Endothelial cell of umbilical vein (primary cell): ENCODE measurements at regions not wholly inside any gene's neighbourhood (a gene's known extent, or its start where the extent isn't known, plus 50 kb on each side); places are given as distances from the start of the nearest gene placed in this dataset.

Experiments used
- BruUV-seq: library from RNA; stranded (reverse); fragments of 400-500 nt; replicated peaks from 2 replicates; lab custom pipeline; 2021; lab: Mats Ljungman, UMichigan
- CTCF ChIA-PET: fragments of 300-600, 350-600 bp; sonication (Branson Sonifier 250); formaldehyde crosslinking; loops from one replicate; lab custom pipeline; 2021; ENCODE audit warnings: antibody characterized with exemption, inconsistent platforms; lab: Charles Lee
- POLR2A ChIA-PET: fragments of 300-600, 350-600 bp; sonication (Branson Sonifier 250); formaldehyde crosslinking; loops from one replicate; lab custom pipeline; 2021; ENCODE audit warnings: antibody characterized with exemption, inconsistent platforms; lab: Charles Lee
- DNase-seq: peaks from one replicate; pipeline ENCODE4 v3.0.0-alpha.2; 2011; ENCODE audit warnings: low read depth, low spot score
- FAIRE-seq: peaks from 2 replicates; lab custom pipeline; 2011; peaks lifted over from hg19 to GRCh38; lab: Jason Lieb, UNC
- H2AFZ ChIP-seq: 2 replicates; pipeline ENCODE4 v1.6.0; 2012; ENCODE audit warnings: low read depth, low read length, control low read depth, inconsistent platforms
- H3K27ac ChIP-seq: 2 replicates; pipeline ENCODE4 v1.5.1; 2011; ENCODE audit warnings: low read depth, mild to moderate bottlenecking, control low read depth, low read length, moderate library complexity; ENCODE audit not compliant: insufficient read depth
- H3K27me3 ChIP-seq, 2 experiments: 2 replicates each; pipeline versions ENCODE4 v1.6.0 to v1.6.1; 2011; ENCODE audit warnings: low read length in 2 of 2, mixed read lengths in 1 of 2; ENCODE audit not compliant: control insufficient read depth in 2 of 2, insufficient read depth in 2 of 2
- H3K36me3 ChIP-seq, 2 experiments: 2 replicates in 1 of 2; 3 replicates in 1 of 2; pipeline ENCODE4 v1.5.1; 2011; ENCODE audit warnings: low read length in 2 of 2, mild to moderate bottlenecking in 1 of 2, moderate library complexity in 1 of 2; ENCODE audit not compliant: control insufficient read depth in 2 of 2, insufficient read depth in 2 of 2; ENCODE audit errors: extremely low read depth in 1 of 2
- H3K4me1 ChIP-seq: 3 replicates; pipeline ENCODE4 v1.5.1; 2011; ENCODE audit warnings: mild to moderate bottlenecking, low read length; ENCODE audit not compliant: control insufficient read depth, insufficient read depth; ENCODE audit errors: extremely low read depth
- H3K4me2 ChIP-seq: 2 replicates; pipeline ENCODE4 v1.6.1; 2011; ENCODE audit warnings: low read length, control low read depth, mixed read lengths; ENCODE audit not compliant: insufficient read depth
- H3K4me3 ChIP-seq, 3 experiments: fragments of 200-600 bp in 1 of 3; sonication (generic), shearing (Covaris generic) in 1 of 3; replicated peaks in 1 of 3; 2 replicates each; pipeline ENCODE4 v1.5.1; 2011 to 2016; ENCODE audit warnings: control low read depth in 3 of 3, low read length in 3 of 3, mild to moderate bottlenecking in 2 of 3, inconsistent platforms in 1 of 3, low read depth in 1 of 3, moderate library complexity in 1 of 3; ENCODE audit not compliant: insufficient read depth in 1 of 3
- H3K79me2 ChIP-seq: 2 replicates; pipeline ENCODE4 v1.6.0; 2012; ENCODE audit warnings: low read length, inconsistent platforms; ENCODE audit not compliant: control insufficient read depth, insufficient read depth
- H3K9ac ChIP-seq: replicated peaks from 2 replicates; pipeline ENCODE3; 2011; ENCODE audit warnings: low read length, control low read depth; ENCODE audit not compliant: insufficient read depth; ENCODE audit errors: extremely low read depth
- H3K9me1 ChIP-seq: replicated peaks from 3 replicates; pipeline ENCODE4 v1.6.0; 2011; ENCODE audit warnings: mild to moderate bottlenecking, low read length; ENCODE audit not compliant: control insufficient read depth, insufficient read depth; ENCODE audit errors: extremely low read depth
- H3K9me3 ChIP-seq: replicated peaks from 2 replicates; pipeline ENCODE4 v1.5.1; 2012; ENCODE audit warnings: low read length, inconsistent platforms; ENCODE audit not compliant: control insufficient read depth, insufficient read depth
- H4K20me1 ChIP-seq: replicated peaks from 2 replicates; pipeline ENCODE3; 2011; ENCODE audit warnings: mild to moderate bottlenecking, low read length; ENCODE audit not compliant: control insufficient read depth, insufficient read depth; ENCODE audit errors: extremely low read depth
- CTCF ChIP-seq, 2 donors: IDR thresholded peaks; 1 replicate in 1 of 2; 2 replicates in 1 of 2; pipeline ENCODE4 v1.5.1; 2011; ENCODE audit warnings: low read length in 2 of 2, mild to moderate bottlenecking in 2 of 2, moderate library complexity in 2 of 2, control low read depth in 1 of 2, inconsistent platforms in 1 of 2, low read depth in 1 of 2; ENCODE audit not compliant: insufficient read depth in 1 of 2; ENCODE audit errors: extremely low read depth in 1 of 2
- EZH2 ChIP-seq: IDR thresholded peaks from 2 replicates; pipeline ENCODE4 v1.6.1; 2012; ENCODE audit warnings: borderline replicate concordance, low read depth, mild to moderate bottlenecking, moderate library complexity, low read length, inconsistent platforms; ENCODE audit not compliant: severe bottlenecking
- FOS ChIP-seq: IDR thresholded peaks from 2 replicates; pipeline ENCODE4 v1.6.1; 2011; ENCODE audit warnings: mild to moderate bottlenecking, low read length, moderate library complexity, borderline replicate concordance; ENCODE audit not compliant: insufficient read depth
- GATA2 ChIP-seq: IDR thresholded peaks from 2 replicates; pipeline ENCODE4 v1.7.0; 2011; ENCODE audit warnings: low read depth, mild to moderate bottlenecking, moderate library complexity, mixed read lengths, low read length; ENCODE audit not compliant: insufficient read length, insufficient read depth
- JUN ChIP-seq: IDR thresholded peaks from 2 replicates; pipeline ENCODE4 v1.6.1; 2011; ENCODE audit warnings: borderline replicate concordance, low read depth; ENCODE audit not compliant: insufficient read length, insufficient read depth
- MYC ChIP-seq: IDR thresholded peaks from one replicate; pipeline ENCODE4 v1.6.1; 2011; ENCODE audit warnings: mild to moderate bottlenecking, low read depth, low read length
- POLR2A ChIP-seq: IDR thresholded peaks from 2 replicates; pipeline ENCODE4 v1.6.1; 2012; ENCODE audit warnings: low read depth, mild to moderate bottlenecking, control low read depth, low read length
- POLR2AphosphoS5 ChIP-seq: IDR thresholded peaks from 2 replicates; pipeline ENCODE4 v1.6.1; 2012; ENCODE audit warnings: low read depth, mild to moderate bottlenecking, control low read depth, low read length, moderate library complexity; ENCODE audit not compliant: insufficient read depth
- dilution Hi-C: fragments of 300-500 bp; cut with MboI; formaldehyde crosslinking; loops from one replicate; pipeline ENCODE4 v1.15.0; 2019; ENCODE audit warnings: low sequenced_read_pairs; ENCODE audit not compliant: extremely low pct_ligation_motif_present
- intact Hi-C: fragments of 100-400 bp; cut with micrococcal nuclease; formaldehyde crosslinking; loops from one replicate; pipeline ENCODE4 v1.10.0; 2022
- TF ChIP-seq, protein P1 (sequence below): IDR thresholded peaks from 2 replicates; pipeline ENCODE4 v1.6.1; 2011; ENCODE audit not compliant: insufficient read depth, insufficient read length

GRCh38 chr2:2641541-2642410, 310.7 kb upstream of the MYT1L start:
- Histone ChIP-seq H3K27me3 (no peaks in the 10 kb centered on the region), H3K9me3 (peaks cover 11% of the 10 kb centered on the region), H3K9ac (no peak overlapping the region), H3K9me1 (no peaks in the 10 kb centered on the region), H3K27ac (no peak overlapping the region), H3K4me1 (no peaks in the 10 kb centered on the region), H4K20me1 (no peaks in the 10 kb centered on the region), H3K79me2 (no peaks in the 10 kb centered on the region), H3K4me3 (no peak overlapping the region), H2AFZ (no peak overlapping the region), H3K36me3 (no peaks in the 10 kb centered on the region), H3K4me2 (no peak overlapping the region)
- no peak for DNase-seq
- ChIA-PET CTCF (no interaction called here), POLR2A (no interaction called here)
- BruUV-seq = no TSS peak
- dilution Hi-C loops = no loop called here
- no peak for FAIRE-seq
- TF ChIP-seq GATA2 = no peak
- TF ChIP-seq, protein P1, sequence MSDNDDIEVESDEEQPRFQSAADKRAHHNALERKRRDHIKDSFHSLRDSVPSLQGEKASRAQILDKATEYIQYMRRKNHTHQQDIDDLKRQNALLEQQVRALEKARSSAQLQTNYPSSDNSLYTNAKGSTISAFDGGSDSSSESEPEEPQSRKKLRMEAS = no peak
- no peak for TF ChIP-seq CTCF (IDR thresholded peaks at IDR 0.05; ENCODE audit: extremely low read depth in 1 of 2, insufficient read depth in 1 of 2, low read depth in 1 of 2, low read length in 2 of 2)
- TF ChIP-seq JUN = no peak
- TF ChIP-seq MYC = no peak
- TF ChIP-seq FOS = no peak
- no peak for TF ChIP-seq POLR2A
- no peak for TF ChIP-seq POLR2AphosphoS5
- no peak for TF ChIP-seq EZH2
- intact Hi-C loops = no loop called here
